Ishikawa (cell line): ENCODE measurements at regions not wholly inside any gene's neighbourhood (a gene's known extent, or its start where the extent isn't known, plus 50 kb on each side); places are given as distances from the start of the nearest gene placed in this dataset.

Experiments used
- CREB1 ChIP-seq: IDR thresholded peaks from 2 replicates; pipeline ENCODE4 v1.6.1; 2012; ENCODE audit warnings: low read depth
- EGR1 ChIP-seq: IDR thresholded peaks from 2 replicates; pipeline ENCODE4 v1.6.1; 2012
- NFIC ChIP-seq: IDR thresholded peaks from 2 replicates; pipeline ENCODE4 v1.6.1; 2012
- RAD21 ChIP-seq: IDR thresholded peaks from 2 replicates; pipeline ENCODE4 v1.6.1; 2012; ENCODE audit warnings: low read depth
- TAF1 ChIP-seq: IDR thresholded peaks from 2 replicates; pipeline ENCODE4 v1.6.1; 2012; ENCODE audit warnings: low read depth, mild to moderate bottlenecking
- TCF12 ChIP-seq: IDR thresholded peaks from 2 replicates; pipeline ENCODE4 v1.6.1; 2012; ENCODE audit warnings: low read depth
- TF ChIP-seq, protein P1 (sequence below): IDR thresholded peaks from 2 replicates; pipeline ENCODE4 v1.6.1; 2012
- TF ChIP-seq, protein P2 (sequence below): IDR thresholded peaks from 2 replicates; pipeline ENCODE4 v1.6.1; 2012

DNA sequence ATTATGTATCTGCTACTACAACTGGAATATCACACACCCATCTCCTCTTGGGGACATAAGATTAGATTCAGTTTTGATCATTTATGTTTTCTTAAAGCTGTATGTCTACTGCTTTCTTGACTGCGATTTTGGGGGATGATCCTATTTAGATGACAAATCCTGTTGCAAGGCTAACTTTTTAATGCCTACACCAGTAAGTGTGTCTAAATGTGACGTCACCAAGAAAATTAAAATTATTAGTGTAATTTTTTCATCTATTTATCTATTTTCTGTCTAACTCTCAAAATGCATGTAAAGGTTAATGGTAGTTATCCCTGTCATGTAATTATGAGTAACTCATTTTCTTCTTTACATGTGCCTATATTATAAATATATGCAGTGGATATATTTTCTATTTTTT, 170.9 kb upstream of the PPFIA2 start:
- TF ChIP-seq TAF1 (no peak), NFIC (no peak), CREB1 (no peak), RAD21 (no peak), EGR1 (no peak), TCF12 (no peak)
- TF ChIP-seq, protein P1, sequence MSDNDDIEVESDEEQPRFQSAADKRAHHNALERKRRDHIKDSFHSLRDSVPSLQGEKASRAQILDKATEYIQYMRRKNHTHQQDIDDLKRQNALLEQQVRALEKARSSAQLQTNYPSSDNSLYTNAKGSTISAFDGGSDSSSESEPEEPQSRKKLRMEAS, result no peak
- TF ChIP-seq, protein P2, sequence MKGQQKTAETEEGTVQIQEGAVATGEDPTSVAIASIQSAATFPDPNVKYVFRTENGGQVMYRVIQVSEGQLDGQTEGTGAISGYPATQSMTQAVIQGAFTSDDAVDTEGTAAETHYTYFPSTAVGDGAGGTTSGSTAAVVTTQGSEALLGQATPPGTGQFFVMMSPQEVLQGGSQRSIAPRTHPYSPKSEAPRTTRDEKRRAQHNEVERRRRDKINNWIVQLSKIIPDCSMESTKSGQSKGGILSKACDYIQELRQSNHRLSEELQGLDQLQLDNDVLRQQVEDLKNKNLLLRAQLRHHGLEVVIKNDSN, result no peak
